ENCODE measurements at regions not wholly inside any gene's neighbourhood (a gene's known extent, or its start where the extent isn't known, plus 50 kb on each side); places are given as distances from the start of the nearest gene placed in this dataset.

GRCh38 chr22:49093192-49093880 is 734.3 kb downstream of the BRD1 start:
- TF ChIP-seq EZH2 (IDR thresholded peaks at IDR 0.05; ENCODE audit: insufficient read depth, poor library complexity, severe bottlenecking) (no peak), EZH2phosphoT487 (IDR thresholded peaks at IDR 0.05; ENCODE audit: insufficient read depth, low read depth) (no peak)
